HAP-1 (cell line): ENCODE measurements at regions not wholly inside any gene's neighbourhood (a gene's known extent, or its start where the extent isn't known, plus 50 kb on each side); places are given as distances from the start of the nearest gene placed in this dataset.

Source experiments
- DNase-seq, 2 experiments: peaks; one replicate each; pipeline ENCODE4 v3.0.0-alpha.2; 2016 to 2020; ENCODE audit warnings: low spot score in 2 of 2
- H3K27me3 ChIP-seq: fragments of 250-450 bp; sonication (Bioruptor Pico); 2 replicates; pipeline ENCODE4 v1.5.1; 2020; ENCODE audit warnings: low read depth, mild to moderate bottlenecking, moderate library complexity
- H3K36me3 ChIP-seq: fragments of 250-450 bp; sonication (Bioruptor Pico); replicated peaks from 2 replicates; pipeline ENCODE4 v1.5.1; 2020; ENCODE audit warnings: mild to moderate bottlenecking
- H3K4me1 ChIP-seq: fragments of 250-450 bp; sonication (Bioruptor Pico); 2 replicates; pipeline ENCODE4 v1.5.1; 2020; ENCODE audit warnings: mild to moderate bottlenecking
- H3K4me3 ChIP-seq: fragments of 250-450 bp; sonication (Bioruptor Pico); 2 replicates; pipeline ENCODE4 v1.5.1; 2020; ENCODE audit warnings: mild to moderate bottlenecking, moderate library complexity
- H3K9me3 ChIP-seq: fragments of 250-450 bp; sonication (Bioruptor Pico); 2 replicates; pipeline ENCODE4 v1.5.1; 2020; ENCODE audit warnings: mild to moderate bottlenecking, moderate library complexity
- in situ Hi-C: fragments of 300-500 bp; cut with MboI; formaldehyde crosslinking; loops from 3 replicates; pipeline ENCODE4 v1.14.3; 2020; ENCODE audit warnings: low sequenced_read_pairs, inconsistent platforms, mixed read lengths

DNA sequence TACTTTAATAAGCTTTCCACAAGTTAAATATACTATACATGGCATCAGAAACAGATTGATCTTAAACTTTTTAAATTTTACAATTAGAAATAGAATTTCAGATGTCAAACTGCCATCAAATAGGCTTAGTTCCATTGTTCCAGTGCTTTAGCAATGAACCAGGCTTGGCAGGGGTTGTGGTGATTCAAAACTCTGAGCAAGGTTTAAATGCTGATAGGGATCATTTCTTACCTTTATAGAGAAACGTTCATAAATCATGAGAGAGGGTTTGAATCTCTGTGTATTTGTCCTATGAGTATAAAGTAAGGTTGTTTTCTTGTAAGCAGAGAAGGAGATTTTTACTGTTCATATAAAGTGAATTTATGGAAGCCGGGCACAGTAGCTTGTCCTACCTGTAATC is 794.5 kb upstream of the TBX3 start:
- no peaks in the 10 kb centered on the region for H3K36me3 ChIP-seq
- no peaks in the 10 kb centered on the region for H3K4me1 ChIP-seq
- no peak for DNase-seq
- no peaks in the 10 kb centered on the region for H3K9me3 ChIP-seq
- no peak overlapping the region for H3K4me3 ChIP-seq
- H3K27me3 ChIP-seq: no peaks in the 10 kb centered on the region
- in situ Hi-C loops: no loop called here

DNA sequence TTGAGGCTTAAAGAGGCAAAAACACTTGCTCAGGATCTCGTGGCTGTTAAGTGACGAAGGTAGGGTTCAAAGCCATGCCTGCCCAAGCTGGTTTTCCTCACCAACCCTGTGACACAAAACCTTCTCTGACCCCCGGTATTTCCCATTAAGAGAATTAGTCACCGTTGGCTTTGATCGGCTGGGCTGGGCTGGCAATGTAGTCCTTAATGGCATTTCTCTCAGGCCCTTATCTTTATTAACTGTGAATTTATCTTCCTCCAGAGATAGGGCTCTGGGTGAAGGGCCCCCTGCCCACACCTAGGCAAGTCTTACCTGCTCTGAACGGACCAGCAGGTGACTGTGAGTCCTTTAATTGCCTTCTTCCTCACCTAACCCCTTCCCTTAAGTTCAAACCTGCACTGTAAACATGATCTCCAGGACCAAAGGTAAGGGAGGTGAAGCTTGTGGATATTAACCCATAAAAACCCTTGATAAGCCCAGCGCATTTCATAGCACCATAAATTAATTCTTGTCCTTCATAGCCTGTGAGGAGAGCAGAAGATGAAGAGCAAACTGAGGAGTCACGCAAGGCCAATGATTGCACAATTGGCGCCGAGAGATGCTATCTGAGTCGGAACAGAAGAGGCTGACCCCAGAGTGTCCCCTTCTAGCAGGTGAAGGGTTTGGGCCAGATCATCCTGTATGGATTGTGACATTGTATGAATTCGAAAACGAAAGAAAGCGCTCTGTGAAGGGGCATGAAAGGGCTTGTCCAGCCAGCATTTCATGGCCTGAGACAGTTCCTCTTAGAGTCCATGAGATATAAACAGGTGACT is 790.8 kb upstream of the TBX3 start:
- in situ Hi-C loops: no loop called here
- H3K27me3 ChIP-seq: no peaks in the 10 kb centered on the region
- H3K9me3 ChIP-seq: no peaks in the 10 kb centered on the region
- H3K4me3 ChIP-seq: no peak overlapping the region
- H3K36me3 ChIP-seq: no peaks in the 10 kb centered on the region
- DNase-seq: no peak
- H3K4me1 ChIP-seq: no peaks in the 10 kb centered on the region

DNA sequence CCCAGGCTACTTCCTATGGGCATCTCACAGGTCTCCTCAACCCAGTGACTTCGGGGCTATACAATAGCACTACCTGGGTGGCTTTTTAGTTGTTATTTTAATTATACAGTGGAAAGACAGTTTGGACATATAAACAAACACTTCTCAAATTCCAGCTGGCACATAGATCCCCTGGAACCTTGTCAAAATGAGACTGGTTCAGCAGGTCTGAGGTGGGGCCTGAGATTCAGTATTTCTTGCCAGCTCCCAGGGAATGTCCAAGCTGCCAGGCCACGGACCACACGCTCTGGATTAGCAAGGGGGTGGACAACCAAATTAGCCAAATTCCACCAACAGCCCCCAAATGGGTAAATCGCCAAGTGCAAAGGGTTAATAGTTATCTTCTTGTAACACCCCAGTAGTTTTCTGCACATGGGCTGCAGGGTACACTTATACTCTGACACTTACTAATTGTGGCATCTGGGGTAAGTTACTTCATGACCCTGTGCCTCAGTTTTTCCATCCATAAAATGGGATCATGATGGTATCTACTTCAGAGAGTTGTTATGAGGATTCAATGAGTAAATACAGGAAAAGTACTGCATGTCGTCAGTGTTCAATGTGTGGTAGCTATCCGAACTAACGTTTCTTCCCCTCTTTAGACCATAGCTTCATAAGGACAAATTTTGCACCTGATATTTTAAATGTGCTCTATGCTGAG is 789.4 kb upstream of the TBX3 start:
- no peak for DNase-seq
- no peaks in the 10 kb centered on the region for H3K36me3 ChIP-seq
- no peak overlapping the region for H3K4me3 ChIP-seq
- in situ Hi-C loops: no loop called here
- no peaks in the 10 kb centered on the region for H3K9me3 ChIP-seq
- no peaks in the 10 kb centered on the region for H3K4me1 ChIP-seq
- H3K27me3 ChIP-seq: no peaks in the 10 kb centered on the region

DNA sequence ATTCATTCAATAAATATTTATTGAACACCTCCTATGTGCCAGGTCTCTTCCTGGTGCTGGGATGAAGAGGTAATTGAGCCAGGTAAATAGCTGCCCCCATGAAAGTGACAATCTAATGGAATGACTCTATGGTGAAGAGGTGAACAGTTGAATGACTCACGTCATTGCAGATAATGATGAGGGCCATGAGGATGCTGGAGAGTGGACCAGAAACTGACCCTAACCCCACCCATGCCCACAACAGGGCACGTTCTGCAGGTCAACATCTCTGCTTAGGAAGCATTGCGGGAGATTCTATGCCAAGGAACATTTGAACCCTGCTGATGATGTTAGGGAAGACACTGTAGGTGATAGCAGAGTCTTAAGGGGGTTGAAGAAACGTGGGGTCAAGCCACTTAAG is 788.9 kb upstream of the TBX3 start:
- no peaks in the 10 kb centered on the region for H3K27me3 ChIP-seq
- H3K9me3 ChIP-seq: no peaks in the 10 kb centered on the region
- H3K36me3 ChIP-seq: no peaks in the 10 kb centered on the region
- no peaks in the 10 kb centered on the region for H3K4me1 ChIP-seq
- no peak overlapping the region for H3K4me3 ChIP-seq
- in situ Hi-C loops: no loop called here
- no peak for DNase-seq

DNA sequence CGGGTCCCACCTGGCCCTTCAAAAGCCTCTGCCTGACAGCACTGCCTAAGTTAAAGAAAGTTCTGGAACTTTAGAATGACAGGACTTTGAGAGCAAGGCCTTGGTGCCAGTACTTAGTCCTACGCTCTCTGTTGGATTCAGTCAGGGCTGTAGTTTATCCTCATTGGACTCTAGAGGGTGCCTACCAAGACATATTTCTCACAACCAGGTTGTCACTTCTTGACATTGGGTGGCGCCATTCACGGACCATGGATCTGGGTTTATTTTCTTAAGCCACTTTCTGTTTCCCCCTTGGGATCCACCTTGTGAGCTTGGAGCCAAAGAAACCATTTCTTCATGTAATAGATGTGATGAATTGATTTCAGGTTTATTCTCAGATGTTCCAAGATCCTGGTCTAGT is 787.0 kb upstream of the TBX3 start:
- Histone ChIP-seq H3K9me3 (no peaks in the 10 kb centered on the region), H3K4me1 (no peaks in the 10 kb centered on the region), H3K27me3 (no peaks in the 10 kb centered on the region), H3K36me3 (no peaks in the 10 kb centered on the region), H3K4me3 (no peak overlapping the region)
- in situ Hi-C loops: no loop called here
- DNase-seq: no peak

DNA sequence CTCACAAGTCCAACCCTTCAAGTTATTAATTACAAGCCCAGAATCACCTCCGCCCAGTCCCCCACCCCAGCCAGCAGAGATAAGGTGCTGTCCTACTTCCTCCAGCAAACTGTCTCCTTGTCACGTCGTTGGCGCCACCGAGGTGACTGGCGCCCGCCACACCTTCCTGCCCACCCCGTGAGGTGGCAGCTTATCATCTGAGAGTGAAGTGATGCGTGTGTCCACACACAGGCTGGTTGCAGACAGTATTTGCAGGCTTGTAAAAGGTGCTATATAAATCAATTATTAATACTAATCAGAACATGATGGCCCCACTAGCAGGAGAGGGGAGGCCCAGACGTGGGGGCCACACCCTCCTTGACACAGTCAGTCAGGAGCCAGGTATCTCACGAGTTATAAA is 786.6 kb upstream of the TBX3 start:
- Histone ChIP-seq H3K9me3 (no peaks in the 10 kb centered on the region), H3K4me3 (no peak overlapping the region), H3K4me1 (no peaks in the 10 kb centered on the region), H3K36me3 (no peaks in the 10 kb centered on the region), H3K27me3 (no peaks in the 10 kb centered on the region)
- in situ Hi-C loops: no loop called here
- no peak for DNase-seq

DNA sequence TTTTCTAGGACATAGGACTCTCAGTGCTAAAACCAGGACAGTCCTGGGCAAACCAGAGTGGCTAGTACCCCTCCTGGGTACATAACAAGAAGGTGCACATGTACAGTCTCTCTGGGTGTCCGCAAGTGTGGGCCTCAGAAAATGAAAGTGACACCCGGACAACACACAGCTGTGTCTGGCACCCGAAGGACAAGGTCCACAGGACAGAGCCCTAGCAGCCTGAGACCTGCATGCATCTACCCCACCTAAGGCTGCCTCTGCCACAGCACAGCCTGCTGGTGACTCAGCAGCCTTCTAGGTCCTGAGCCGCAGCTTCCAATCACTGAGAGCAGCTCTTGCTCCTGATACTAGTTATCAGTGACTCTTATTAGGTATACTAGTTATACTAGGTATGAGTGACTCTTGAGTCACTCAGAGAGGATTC is 784.1 kb upstream of the TBX3 start:
- DNase-seq: no peak
- H3K4me3 ChIP-seq: no peak overlapping the region
- in situ Hi-C loops: no loop called here
- H3K36me3 ChIP-seq: no peaks in the 10 kb centered on the region
- no peaks in the 10 kb centered on the region for H3K27me3 ChIP-seq
- H3K9me3 ChIP-seq: no peaks in the 10 kb centered on the region
- no peaks in the 10 kb centered on the region for H3K4me1 ChIP-seq

DNA sequence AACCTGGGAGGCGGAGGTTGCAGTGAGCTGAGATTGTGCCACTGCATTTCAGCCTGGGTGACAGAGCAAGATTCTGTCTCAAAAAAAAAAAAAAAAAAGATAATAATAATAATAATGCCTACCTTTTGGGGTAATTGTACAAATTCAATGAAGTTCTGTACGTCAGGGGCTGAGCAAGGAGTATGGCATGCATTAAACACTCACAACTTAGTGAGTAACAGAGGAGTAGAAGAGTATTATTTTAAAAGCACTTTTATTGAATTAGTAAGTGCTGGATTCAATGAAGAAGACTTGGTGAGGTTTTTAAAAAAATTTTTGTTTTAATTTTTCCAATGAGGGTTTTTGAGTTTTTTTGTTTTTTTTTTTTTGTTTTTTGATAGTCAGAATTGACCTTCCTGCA is 783.6 kb upstream of the TBX3 start:
- Histone ChIP-seq H3K36me3 (no peaks in the 10 kb centered on the region), H3K4me3 (no peak overlapping the region), H3K27me3 (no peaks in the 10 kb centered on the region), H3K4me1 (no peaks in the 10 kb centered on the region), H3K9me3 (no peaks in the 10 kb centered on the region)
- DNase-seq: no peak
- in situ Hi-C loops: no loop called here

DNA sequence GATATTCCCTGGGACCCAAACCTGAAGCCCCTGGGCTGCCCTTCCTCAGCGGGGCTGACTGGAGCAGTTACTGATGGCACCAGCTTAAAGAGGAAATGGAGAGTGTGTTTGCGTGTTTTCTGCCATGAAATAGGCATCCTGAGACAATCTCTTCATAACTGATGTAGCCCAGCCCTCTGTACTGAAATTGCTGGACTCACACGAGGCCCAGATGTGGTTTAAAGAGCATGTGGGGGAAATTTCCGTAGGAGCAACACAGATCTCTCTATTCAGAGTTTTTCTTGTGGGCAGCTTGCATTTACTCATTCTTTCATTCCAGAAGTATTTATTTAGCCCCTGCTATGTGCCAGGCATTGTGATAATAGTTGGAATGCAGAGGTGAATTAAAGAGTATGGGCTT is 782.1 kb upstream of the TBX3 start:
- in situ Hi-C loops: no loop called here
- Histone ChIP-seq H3K9me3 (no peaks in the 10 kb centered on the region; the same call in 1 of the 2 replicates), H3K36me3 (no peaks in the 10 kb centered on the region), H3K4me3 (no peak overlapping the region), H3K4me1 (no peaks in the 10 kb centered on the region), H3K27me3 (no peaks in the 10 kb centered on the region)
- no peak for DNase-seq

DNA sequence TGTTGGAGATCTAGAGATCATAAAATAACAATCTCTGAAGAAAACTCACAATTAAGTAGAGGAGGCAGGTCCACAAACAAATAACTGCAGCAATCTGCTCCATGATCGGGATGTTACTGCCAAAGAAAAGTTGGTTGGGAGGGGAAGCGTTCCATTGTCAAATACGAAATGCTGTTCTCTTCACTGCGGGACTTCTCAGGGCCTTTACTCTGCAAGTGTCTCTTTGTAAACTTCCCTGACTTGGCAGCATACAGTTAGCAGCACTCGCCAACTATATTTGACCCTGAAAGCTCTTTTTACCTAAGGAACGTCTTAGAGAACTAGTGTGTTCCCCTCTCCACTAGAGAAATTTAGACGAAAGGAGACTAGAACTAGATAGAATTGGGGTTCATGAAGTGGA is 780.7 kb upstream of the TBX3 start:
- in situ Hi-C loops: no loop called here
- Histone ChIP-seq H3K27me3 (no peaks in the 10 kb centered on the region), H3K4me3 (no peak overlapping the region), H3K4me1 (no peaks in the 10 kb centered on the region), H3K36me3 (no peaks in the 10 kb centered on the region), H3K9me3 (no peaks in the 10 kb centered on the region; the same call in 1 of the 2 replicates)
- DNase-seq: no peak

DNA sequence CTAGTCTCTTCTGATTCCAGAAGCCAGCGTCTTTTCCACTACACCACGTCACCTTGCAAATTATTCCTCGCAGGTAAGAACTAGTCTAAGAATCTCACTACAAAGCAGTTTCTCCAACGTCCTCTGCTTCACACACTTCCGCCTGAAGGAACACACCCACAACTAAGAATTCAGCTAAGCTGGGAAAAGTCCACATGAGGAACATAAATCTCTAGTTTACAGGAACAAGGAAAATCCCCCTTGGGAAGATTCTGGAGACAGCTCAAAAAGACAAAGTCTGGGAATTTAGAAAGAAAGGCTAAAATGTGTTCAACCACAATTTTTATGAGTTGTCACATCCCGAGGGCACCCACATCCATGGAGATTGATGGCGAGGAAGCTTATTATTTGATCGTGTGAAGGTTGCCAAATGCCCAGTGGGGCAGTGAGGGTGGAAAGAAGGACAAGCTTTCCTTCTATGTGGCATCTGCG is 780.2 kb upstream of the TBX3 start:
- Histone ChIP-seq H3K27me3 (no peaks in the 10 kb centered on the region), H3K36me3 (no peaks in the 10 kb centered on the region), H3K4me3 (no peak overlapping the region), H3K4me1 (no peaks in the 10 kb centered on the region), H3K9me3 (no peaks in the 10 kb centered on the region; the same call in 1 of the 2 replicates)
- DNase-seq: no peak
- in situ Hi-C loops: no loop called here

DNA sequence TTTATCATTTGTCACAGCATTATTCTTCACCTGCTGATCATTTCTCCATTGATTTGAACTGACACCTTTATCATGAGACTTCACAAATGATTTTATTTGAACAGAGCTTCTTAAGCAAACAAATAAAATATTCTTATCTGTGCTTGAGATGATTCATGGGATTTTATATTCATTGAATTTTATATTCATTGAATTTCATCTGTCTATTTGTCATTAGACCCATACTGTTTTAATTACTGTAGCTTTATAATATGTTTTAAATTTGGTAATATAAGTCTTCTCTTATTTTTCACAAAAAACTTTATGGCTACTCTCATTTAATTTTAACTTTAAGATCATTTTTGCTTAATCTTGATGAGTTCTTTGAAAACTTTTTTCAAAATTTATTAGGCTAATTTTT is 777.4 kb upstream of the TBX3 start:
- Histone ChIP-seq H3K36me3 (no peaks in the 10 kb centered on the region), H3K27me3 (no peaks in the 10 kb centered on the region), H3K9me3 (no peaks in the 10 kb centered on the region; the same call in 1 of the 2 replicates), H3K4me3 (no peak overlapping the region), H3K4me1 (no peaks in the 10 kb centered on the region)
- in situ Hi-C loops: no loop called here
- DNase-seq: no peak

DNA sequence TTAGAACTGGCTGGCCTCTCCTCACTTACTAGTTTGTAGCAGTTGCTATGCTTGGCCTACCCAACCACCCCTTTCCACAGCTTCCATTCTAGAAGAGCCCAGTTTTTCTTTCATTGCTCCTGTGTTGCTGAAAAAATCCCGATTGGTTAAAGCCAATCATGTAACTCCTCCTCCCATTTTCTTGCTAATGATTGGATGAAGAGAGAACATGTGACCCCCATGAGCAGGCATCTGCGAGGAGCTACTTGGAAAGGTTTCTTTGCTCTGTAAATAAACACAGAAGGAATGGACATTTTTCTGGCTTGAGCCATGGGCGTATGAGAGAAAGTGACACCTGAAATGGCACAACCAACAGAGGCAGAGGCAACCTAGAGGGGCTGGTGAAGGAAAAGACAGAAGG is 773.8 kb upstream of the TBX3 start:
- no peaks in the 10 kb centered on the region for H3K36me3 ChIP-seq
- no peaks in the 10 kb centered on the region; the same call in 1 of the 2 replicates for H3K9me3 ChIP-seq
- no peaks in the 10 kb centered on the region for H3K27me3 ChIP-seq
- DNase-seq: no peak
- H3K4me1 ChIP-seq: no peaks in the 10 kb centered on the region
- in situ Hi-C loops: no loop called here
- no peak overlapping the region for H3K4me3 ChIP-seq

DNA sequence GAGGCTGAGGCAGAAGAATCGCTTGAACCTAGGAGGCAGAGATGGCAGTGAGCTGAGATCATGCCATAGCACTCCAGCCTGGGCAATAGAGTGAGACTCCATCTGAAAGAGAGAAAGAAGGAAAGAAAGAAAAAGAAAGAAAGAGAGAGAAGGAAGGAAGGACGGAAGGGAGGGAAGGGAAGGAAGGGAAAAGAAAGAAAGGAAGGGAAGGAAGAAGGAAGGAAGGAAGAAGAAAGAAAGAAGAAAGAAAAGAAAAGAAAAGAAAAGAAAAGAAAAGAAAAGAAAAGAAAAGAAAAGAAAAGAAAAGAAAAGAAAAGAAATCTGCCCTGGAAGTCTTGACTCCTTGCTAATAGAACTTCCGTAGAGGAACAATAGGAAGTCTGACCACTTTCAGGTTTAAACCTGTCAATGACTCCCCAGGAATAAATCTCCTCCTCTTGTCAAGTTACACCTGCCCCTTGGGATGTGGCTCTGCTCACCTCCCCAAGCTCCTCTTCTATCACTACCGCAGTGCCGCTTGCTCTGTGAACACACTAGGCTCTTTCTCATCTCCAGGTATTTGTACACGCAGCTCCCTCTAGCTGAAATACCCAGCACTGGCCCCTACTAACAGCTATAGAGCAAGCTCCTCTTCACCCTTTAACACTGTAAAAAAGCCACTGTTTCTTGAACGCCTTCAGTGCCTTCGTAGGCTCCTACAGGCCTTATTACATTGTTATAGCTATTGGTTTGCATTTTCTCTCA is 773.1 kb upstream of the TBX3 start:
- Histone ChIP-seq H3K4me1 (no peaks in the 10 kb centered on the region), H3K36me3 (no peaks in the 10 kb centered on the region), H3K4me3 (no peak overlapping the region), H3K9me3 (no peaks in the 10 kb centered on the region; the same call in 1 of the 2 replicates), H3K27me3 (no peaks in the 10 kb centered on the region)
- no peak for DNase-seq
- in situ Hi-C loops: no loop called here
